A549 (cell line): ENCODE measurements at regions not wholly inside any gene's neighbourhood (a gene's known extent, or its start where the extent isn't known, plus 50 kb on each side); places are given as distances from the start of the nearest gene placed in this dataset.

Experiments used
- ATAC-seq, 2 experiments: fragments of 200-7000 bp in 1 of 2; fragments of >200 bp in 1 of 2; cut with Nextera tagmentation in 1 of 2; cut with Tn5 transposase in 1 of 2; 3 replicates each; pipeline versions ENCODE4 v1.8.0 to v1.9.1; 2018 to 2020; ENCODE audit warnings: mild to moderate bottlenecking in 1 of 2, moderate library complexity in 1 of 2
- CTCF ChIA-PET: fragments of 300-600 bp; sonication (Branson Sonifier 250); formaldehyde crosslinking; extraction: SDS; loops from one replicate; lab custom pipeline; 2021; ENCODE audit warnings: antibody characterized with exemption, inconsistent platforms; lab: Yijun Ruan, JAX
- POLR2A ChIA-PET: fragments of 350-600 bp; formaldehyde crosslinking; extraction: SDS; loops from one replicate; lab custom pipeline; 2021; ENCODE audit warnings: antibody characterized with exemption, inconsistent platforms; lab: Yijun Ruan, JAX
- DNase-seq, 2 experiments: peaks; one replicate each; pipeline versions ENCODE4 v3.0.0 to v3.0.0-alpha.2; 2011 to 2016; ENCODE audit warnings: low read depth in 1 of 2, low spot score in 1 of 2
- FAIRE-seq: peaks from 2 replicates; lab custom pipeline; 2011; peaks lifted over from hg19 to GRCh38; lab: Jason Lieb, UNC
- H3K27ac ChIP-seq, 2 experiments: fragments of >200 bp; sonication (Bioruptor Twin); formaldehyde crosslinking; 3 replicates each; pipeline ENCODE4 v1.5.1; 2016 to 2017
- H3K4me1 ChIP-seq: fragments of >200 bp; sonication (Bioruptor Twin); formaldehyde crosslinking; 3 replicates; pipeline ENCODE4 v1.6.1; 2016
- H3K4me2 ChIP-seq: fragments of >200 bp; sonication (Bioruptor Twin); formaldehyde crosslinking; 3 replicates; pipeline ENCODE4 v1.6.1; 2016
- H3K4me3 ChIP-seq: fragments of >200 bp; sonication (Bioruptor Twin); formaldehyde crosslinking; 3 replicates; pipeline ENCODE4 v1.5.1; 2016
- H3K9me3 ChIP-seq: fragments of >200 bp; sonication (Bioruptor Twin); formaldehyde crosslinking; 3 replicates; pipeline ENCODE4 v1.6.1; 2016
- CBX8 ChIP-seq: fragments of 200-600 bp; sonication (generic); IDR thresholded peaks from 2 replicates; pipeline ENCODE4 v1.6.1; 2016
- FOXS1 ChIP-seq: fragments of 250-450 bp; sonication (Bioruptor Pico); IDR thresholded peaks from 2 replicates; pipeline ENCODE4 v1.5.0; 2020; ENCODE audit warnings: mild to moderate bottlenecking, moderate library complexity
- HDAC2 ChIP-seq: fragments of 200-600 bp; sonication (generic); IDR thresholded peaks from 2 replicates; pipeline ENCODE4 v1.6.1; 2016
- JUNB ChIP-seq: fragments of >200 bp; sonication (Bioruptor Twin); formaldehyde crosslinking; IDR thresholded peaks from 2 replicates; pipeline ENCODE4 v1.6.1; 2016
- KDM1A ChIP-seq: fragments of 200-600 bp; sonication (generic); IDR thresholded peaks from 2 replicates; pipeline ENCODE4 v1.6.1; 2016; ENCODE audit warnings: low read depth, mild to moderate bottlenecking
- KDM5A ChIP-seq: fragments of 200-600 bp; sonication (generic); IDR thresholded peaks from 2 replicates; pipeline ENCODE4 v1.6.1; 2016; ENCODE audit warnings: antibody characterized with exemption, mild to moderate bottlenecking
- NFE2L2 ChIP-seq: fragments of 150-350 bp; conservative IDR thresholded peaks from 2 replicates; pipeline ENCODE4 v1.6.1; 2014; ENCODE audit warnings: low read length
- PHF8 ChIP-seq: fragments of 200-600 bp; sonication (generic); IDR thresholded peaks from 2 replicates; pipeline ENCODE4 v1.6.1; 2016; ENCODE audit warnings: low read depth, mild to moderate bottlenecking, antibody characterized with exemption, moderate library complexity, borderline replicate concordance
- POLR2A ChIP-seq: IDR thresholded peaks from 2 replicates; pipeline ENCODE4 v1.6.1; 2012; ENCODE audit warnings: mild to moderate bottlenecking, low read length
- POLR2AphosphoS2 ChIP-seq: conservative IDR thresholded peaks from 2 replicates; pipeline ENCODE4 v1.6.1; 2012; ENCODE audit warnings: low read length, improper control_type of control experiment, inconsistent platforms
- RCOR1 ChIP-seq: fragments of 150-350 bp; IDR thresholded peaks from 2 replicates; pipeline ENCODE4 v1.6.1; 2014; ENCODE audit warnings: antibody characterized with exemption, low read length, low read depth
- RFX5 ChIP-seq: fragments of 450-650 bp; IDR thresholded peaks from 2 replicates; pipeline ENCODE4 v1.7.1; 2014; ENCODE audit warnings: antibody characterized with exemption, mild to moderate bottlenecking, moderate library complexity
- RNF2 ChIP-seq: fragments of 200-600 bp; sonication (generic); IDR thresholded peaks from 2 replicates; pipeline ENCODE4 v1.6.1; 2016; ENCODE audit warnings: low read depth, mild to moderate bottlenecking, antibody characterized with exemption, moderate library complexity, borderline replicate concordance
- SMC3 ChIP-seq: fragments of >200 bp; sonication (Bioruptor Twin); formaldehyde crosslinking; IDR thresholded peaks from 3 replicates; pipeline ENCODE4 v1.6.1; 2018; ENCODE audit warnings: inconsistent platforms
- SREBF2 ChIP-seq: fragments of 450-650 bp; IDR thresholded peaks from 2 replicates; pipeline ENCODE4 v1.6.1; 2014; ENCODE audit warnings: mild to moderate bottlenecking, moderate library complexity
- WGBS: methylation state at CpG from one replicate; pipeline ENCODE4 v1.1.6; 2017; ENCODE audit errors: missing lambda C conversion rate; 5-methylcytosine and 5-hydroxymethylcytosine counted together
- TF ChIP-seq, protein P1 (sequence below): fragments of 250-450 bp; sonication (Bioruptor Pico); IDR thresholded peaks from 2 replicates; pipeline ENCODE4 v1.5.0; 2020; ENCODE audit warnings: low read depth, mild to moderate bottlenecking, moderate library complexity
- TF ChIP-seq, protein P2 (sequence below): IDR thresholded peaks from 2 replicates; pipeline ENCODE4 v1.6.1; 2012
- TF ChIP-seq, protein P3 (sequence below): fragments of 250-450 bp; sonication (Bioruptor Pico); IDR thresholded peaks from 2 replicates; pipeline ENCODE4 v1.5.0; 2021; ENCODE audit warnings: mild to moderate bottlenecking, moderate library complexity, borderline replicate concordance

- WGBS: 17% methylated on average over 4 of the region's 4 CpGs
- FAIRE-seq (no peak), DNase-seq (no peak)
- ChIA-PET POLR2A (no interaction called here), CTCF (no interaction called here)
- Histone ChIP-seq H3K9me3 (no peaks in the 10 kb centered on the region), H3K4me2 (no peak overlapping the region), H3K4me1 (no peaks in the 10 kb centered on the region), H3K4me3 (no peak overlapping the region), H3K27ac (no peak overlapping the region)
- TF ChIP-seq, protein P1, sequence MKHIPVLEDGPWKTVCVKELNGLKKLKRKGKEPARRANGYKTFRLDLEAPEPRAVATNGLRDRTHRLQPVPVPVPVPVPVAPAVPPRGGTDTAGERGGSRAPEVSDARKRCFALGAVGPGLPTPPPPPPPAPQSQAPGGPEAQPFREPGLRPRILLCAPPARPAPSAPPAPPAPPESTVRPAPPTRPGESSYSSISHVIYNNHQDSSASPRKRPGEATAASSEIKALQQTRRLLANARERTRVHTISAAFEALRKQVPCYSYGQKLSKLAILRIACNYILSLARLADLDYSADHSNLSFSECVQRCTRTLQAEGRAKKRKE (CRISPR knock-in tag): no peak
- no peak for TF ChIP-seq POLR2A
- TF ChIP-seq FOXS1: no peak
- TF ChIP-seq RCOR1: no peak
- no peak for TF ChIP-seq HDAC2
- TF ChIP-seq PHF8: no peak
- no peak for TF ChIP-seq SREBF2
- TF ChIP-seq RFX5: no peak
- TF ChIP-seq, protein P2, sequence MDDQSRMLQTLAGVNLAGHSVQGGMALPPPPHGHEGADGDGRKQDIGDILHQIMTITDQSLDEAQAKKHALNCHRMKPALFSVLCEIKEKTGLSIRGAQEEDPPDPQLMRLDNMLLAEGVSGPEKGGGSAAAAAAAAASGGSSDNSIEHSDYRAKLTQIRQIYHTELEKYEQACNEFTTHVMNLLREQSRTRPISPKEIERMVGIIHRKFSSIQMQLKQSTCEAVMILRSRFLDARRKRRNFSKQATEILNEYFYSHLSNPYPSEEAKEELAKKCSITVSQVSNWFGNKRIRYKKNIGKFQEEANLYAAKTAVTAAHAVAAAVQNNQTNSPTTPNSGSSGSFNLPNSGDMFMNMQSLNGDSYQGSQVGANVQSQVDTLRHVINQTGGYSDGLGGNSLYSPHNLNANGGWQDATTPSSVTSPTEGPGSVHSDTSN: no peak
- TF ChIP-seq, all 56 proteins: peak for 0
- no peak for ATAC-seq
These were observed 110.6 kb upstream of the ADAMTS5 start for GRCh38 chr21:27077501-27077900.

DNA sequence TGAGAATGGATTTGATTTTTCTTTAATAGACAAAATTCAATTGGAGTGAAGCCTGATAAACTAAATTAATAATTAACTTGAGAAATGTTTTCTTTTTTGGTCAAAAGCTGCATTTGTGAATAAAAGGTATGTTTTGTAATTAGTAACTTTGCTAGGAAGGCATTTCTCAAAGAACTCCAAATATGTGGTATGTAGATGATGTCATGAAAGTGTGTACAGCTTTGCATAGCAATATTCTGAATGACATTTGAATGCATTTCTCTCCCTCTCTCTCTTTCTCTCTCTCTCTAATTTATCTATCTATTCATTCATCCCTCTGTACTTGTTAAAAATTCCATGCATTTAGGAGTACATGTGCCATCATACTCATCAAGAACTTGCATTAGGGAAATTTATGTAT, 109.1 kb upstream of the ADAMTS5 start:
- Histone ChIP-seq H3K9me3 (no peaks in the 10 kb centered on the region), H3K4me3 (no peak overlapping the region), H3K4me2 (no peak overlapping the region), H3K4me1 (no peaks in the 10 kb centered on the region)
- ChIA-PET CTCF (no interaction called here), POLR2A (no interaction called here)
- DNase-seq (no peak), FAIRE-seq (no peak), ATAC-seq (no peak)
- TF ChIP-seq NFE2L2: no peak
- no peak for TF ChIP-seq CBX8
- TF ChIP-seq KDM5A: no peak
- TF ChIP-seq SMC3: no peak
- TF ChIP-seq, all 56 proteins: peak for 0
- H3K27ac ChIP-seq: no peak overlapping the region

- Histone ChIP-seq H3K4me2 (no peak overlapping the region), H3K27ac (no peak overlapping the region), H3K4me1 (no peaks in the 10 kb centered on the region), H3K9me3 (no peaks in the 10 kb centered on the region), H3K4me3 (no peak overlapping the region)
- 4% methylated on average over 4 of the region's 4 CpGs for WGBS
- TF ChIP-seq, protein P1 (CRISPR knock-in tag): no peak
- CTCF ChIA-PET: no interaction called here
- ATAC-seq (no peak), FAIRE-seq (no peak), DNase-seq (no peak)
- POLR2A ChIA-PET: no interaction called here
These were observed 104.2 kb upstream of the ADAMTS5 start for GRCh38 chr21:27070861-27071670.

DNA sequence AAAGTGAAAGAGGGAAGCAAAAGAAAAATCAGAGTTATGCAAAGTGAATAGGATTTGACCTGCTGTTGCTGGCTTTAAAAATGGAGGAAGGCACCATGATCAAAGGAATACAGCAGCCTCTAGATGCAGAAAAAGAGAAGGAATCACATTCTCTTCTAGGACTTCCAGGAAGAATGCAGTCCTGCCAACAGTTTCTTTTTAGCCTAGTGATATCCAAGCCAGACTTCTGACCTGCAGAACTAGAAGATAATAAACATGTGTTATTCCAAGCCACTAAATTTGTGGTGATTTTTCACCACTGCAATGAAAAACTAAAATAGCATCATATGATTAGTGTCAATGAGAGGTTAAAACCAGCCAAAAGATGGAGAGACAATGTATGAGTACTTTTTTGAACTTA, 101.9 kb upstream of the ADAMTS5 start:
- ChIA-PET CTCF (no interaction called here), POLR2A (no interaction called here)
- no peak for TF ChIP-seq JUNB
- TF ChIP-seq, protein P2: no peak
- no peak for TF ChIP-seq KDM1A
- no peak for TF ChIP-seq RNF2
- TF ChIP-seq POLR2A: no peak
- TF ChIP-seq CBX8: no peak
- TF ChIP-seq, protein P3, sequence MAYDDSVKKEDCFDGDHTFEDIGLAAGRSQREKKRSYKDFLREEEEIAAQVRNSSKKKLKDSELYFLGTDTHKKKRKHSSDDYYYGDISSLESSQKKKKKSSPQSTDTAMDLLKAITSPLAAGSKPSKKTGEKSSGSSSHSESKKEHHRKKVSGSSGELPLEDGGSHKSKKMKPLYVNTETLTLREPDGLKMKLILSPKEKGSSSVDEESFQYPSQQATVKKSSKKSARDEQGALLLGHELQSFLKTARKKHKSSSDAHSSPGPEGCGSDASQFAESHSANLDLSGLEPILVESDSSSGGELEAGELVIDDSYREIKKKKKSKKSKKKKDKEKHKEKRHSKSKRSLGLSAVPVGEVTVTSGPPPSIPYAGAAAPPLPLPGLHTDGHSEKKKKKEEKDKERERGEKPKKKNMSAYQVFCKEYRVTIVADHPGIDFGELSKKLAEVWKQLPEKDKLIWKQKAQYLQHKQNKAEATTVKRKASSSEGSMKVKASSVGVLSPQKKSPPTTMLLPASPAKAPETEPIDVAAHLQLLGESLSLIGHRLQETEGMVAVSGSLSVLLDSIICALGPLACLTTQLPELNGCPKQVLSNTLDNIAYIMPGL (CRISPR knock-in tag): no peak
- TF ChIP-seq POLR2AphosphoS2: no peak
- ATAC-seq: no peak
- FAIRE-seq: no peak
- H3K27ac ChIP-seq: no peak overlapping the region
- H3K4me1 ChIP-seq: no peaks in the 10 kb centered on the region
- no peaks in the 10 kb centered on the region for H3K9me3 ChIP-seq
- DNase-seq: no peak
- H3K4me2 ChIP-seq: no peak overlapping the region
- no peak overlapping the region for H3K4me3 ChIP-seq
